ENCODE measurements at regions not wholly inside any gene's neighbourhood (a gene's known extent, or its start where the extent isn't known, plus 50 kb on each side); places are given as distances from the start of the nearest gene placed in this dataset.
"Not testable (repeated sequence)": the region's sequence is repeated elsewhere in the genome, so short reads cannot be mapped to it uniquely, and the experiment has no call there.

- not testable (repeated sequence) for TF ChIP-seq CTCF (IDR thresholded peaks at IDR 0.05); POLR2A (IDR thresholded peaks at IDR 0.05; ENCODE audit: low read depth); EP300 (IDR thresholded peaks at IDR 0.05)
These were observed 547.2 kb downstream of the FAM72C start for GRCh38 chr1:143424491-143425032.

Data from esophagus muscularis mucosa (tissue), 4 donors.